ENCODE measurements at regions not wholly inside any gene's neighbourhood (a gene's known extent, or its start where the extent isn't known, plus 50 kb on each side); places are given as distances from the start of the nearest gene placed in this dataset.

- Histone ChIP-seq H3K4me3 (no peak overlapping the region), H3K36me3 (no peaks in the 10 kb centered on the region), H3K27me3 (no peaks in the 10 kb centered on the region), H3F3A (ENCODE audit: low read depth) (no peaks in the 10 kb centered on the region), H3K9me3 (ENCODE audit: low read depth) (no peaks in the 10 kb centered on the region), H3K9ac (no peak overlapping the region), H3K27ac (no peak overlapping the region), H3K79me2 (ENCODE audit: low read depth) (no peaks in the 10 kb centered on the region), H2AFZ (replicated peaks) (no peak overlapping the region), H4K20me1 (ENCODE audit: low read depth) (no peaks in the 10 kb centered on the region), H3K4me1 (no peaks in the 10 kb centered on the region), H3K4me2 (no peak overlapping the region)
- Mint-ChIP-seq H3K36me3 (no peaks in the 10 kb centered on the region), H3K27me3 (ENCODE audit: insufficient read depth, low read depth) (peaks cover 2% of the 10 kb centered on the region), H3K4me1 (no peaks in the 10 kb centered on the region), H3K4me3 (no peak overlapping the region), H3K27ac (no peak overlapping the region), H3K9me3 (no peaks in the 10 kb centered on the region)
- DNase-seq (ENCODE audit: low spot score), result no peak
- no peak for TF ChIP-seq EZH2phosphoT487 (IDR thresholded peaks at IDR 0.05)
- TF ChIP-seq EZH2 (IDR thresholded peaks at IDR 0.05), result no peak
- TF ChIP-seq, protein P1, sequence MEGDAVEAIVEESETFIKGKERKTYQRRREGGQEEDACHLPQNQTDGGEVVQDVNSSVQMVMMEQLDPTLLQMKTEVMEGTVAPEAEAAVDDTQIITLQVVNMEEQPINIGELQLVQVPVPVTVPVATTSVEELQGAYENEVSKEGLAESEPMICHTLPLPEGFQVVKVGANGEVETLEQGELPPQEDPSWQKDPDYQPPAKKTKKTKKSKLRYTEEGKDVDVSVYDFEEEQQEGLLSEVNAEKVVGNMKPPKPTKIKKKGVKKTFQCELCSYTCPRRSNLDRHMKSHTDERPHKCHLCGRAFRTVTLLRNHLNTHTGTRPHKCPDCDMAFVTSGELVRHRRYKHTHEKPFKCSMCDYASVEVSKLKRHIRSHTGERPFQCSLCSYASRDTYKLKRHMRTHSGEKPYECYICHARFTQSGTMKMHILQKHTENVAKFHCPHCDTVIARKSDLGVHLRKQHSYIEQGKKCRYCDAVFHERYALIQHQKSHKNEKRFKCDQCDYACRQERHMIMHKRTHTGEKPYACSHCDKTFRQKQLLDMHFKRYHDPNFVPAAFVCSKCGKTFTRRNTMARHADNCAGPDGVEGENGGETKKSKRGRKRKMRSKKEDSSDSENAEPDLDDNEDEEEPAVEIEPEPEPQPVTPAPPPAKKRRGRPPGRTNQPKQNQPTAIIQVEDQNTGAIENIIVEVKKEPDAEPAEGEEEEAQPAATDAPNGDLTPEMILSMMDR (IDR thresholded peaks at IDR 0.05), result no peak
Observed at GRCh38 chr6:155660251-155660977, 204.8 kb upstream of the NOX3 start.

DNA sequence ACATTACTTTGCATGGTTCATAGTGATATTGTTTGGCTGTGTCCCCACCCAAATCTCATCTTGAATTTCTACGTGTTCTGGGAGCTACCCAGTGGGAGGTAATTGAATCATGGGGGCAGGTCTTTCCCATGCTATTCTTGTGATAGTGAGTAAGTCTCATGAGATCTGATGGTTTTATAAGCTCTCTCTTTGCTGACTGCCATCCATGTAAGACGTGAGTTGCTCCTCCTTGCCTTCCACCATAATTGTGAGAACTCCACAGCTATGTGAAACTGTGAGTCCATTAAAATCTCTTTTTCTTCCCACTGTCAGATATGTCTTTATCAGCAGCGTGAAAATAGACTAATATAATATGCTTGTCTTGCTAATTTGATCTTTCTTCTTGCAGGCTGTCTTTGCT is 200.4 kb upstream of the NOX3 start:
- Histone ChIP-seq H3F3A (ENCODE audit: low read depth) (no peaks in the 10 kb centered on the region), H3K4me2 (no peak overlapping the region), H3K9me3 (ENCODE audit: low read depth) (no peaks in the 10 kb centered on the region), H3K79me2 (ENCODE audit: low read depth) (no peaks in the 10 kb centered on the region), H3K4me3 (no peak overlapping the region), H3K36me3 (no peaks in the 10 kb centered on the region), H4K20me1 (ENCODE audit: low read depth) (no peaks in the 10 kb centered on the region), H3K27ac (no peak overlapping the region), H3K9ac (no peak overlapping the region), H3K27me3 (no peaks in the 10 kb centered on the region), H3K4me1 (no peaks in the 10 kb centered on the region), H2AFZ (replicated peaks) (no peak overlapping the region)
- H3K27ac Mint-ChIP-seq, result no peak overlapping the region
- no peaks in the 10 kb centered on the region for H3K36me3 Mint-ChIP-seq
- H3K9me3 Mint-ChIP-seq, result peaks cover 4% of the 10 kb centered on the region
- TF ChIP-seq, protein P1 (IDR thresholded peaks at IDR 0.05), result no peak
- TF ChIP-seq EZH2 (IDR thresholded peaks at IDR 0.05), result no peak
- no peak for TF ChIP-seq EZH2phosphoT487 (IDR thresholded peaks at IDR 0.05)
- no peaks in the 10 kb centered on the region for H3K4me1 Mint-ChIP-seq
- H3K4me3 Mint-ChIP-seq, result no peak overlapping the region
- no peak for DNase-seq (ENCODE audit: low spot score)
- no peaks in the 10 kb centered on the region for H3K27me3 Mint-ChIP-seq (ENCODE audit: insufficient read depth, low read depth)

- H3K4me1 ChIP-seq, result no peaks in the 10 kb centered on the region
- no peaks in the 10 kb centered on the region for H3K27me3 ChIP-seq
- no peak for TF ChIP-seq EZH2 (IDR thresholded peaks at IDR 0.05)
- no peak overlapping the region for H3K4me3 ChIP-seq
- no peak overlapping the region for H2AFZ ChIP-seq (replicated peaks)
- H3K9me3 ChIP-seq (ENCODE audit: low read depth), result no peaks in the 10 kb centered on the region
- H4K20me1 ChIP-seq (ENCODE audit: low read depth), result no peaks in the 10 kb centered on the region
- no peaks in the 10 kb centered on the region for H3F3A ChIP-seq (ENCODE audit: low read depth)
- H3K4me2 ChIP-seq, result no peak overlapping the region
- Mint-ChIP-seq H3K27ac (no peak overlapping the region), H3K27me3 (ENCODE audit: insufficient read depth, low read depth) (no peaks in the 10 kb centered on the region), H3K9me3 (peaks cover 4% of the 10 kb centered on the region), H3K4me1 (no peaks in the 10 kb centered on the region), H3K36me3 (no peaks in the 10 kb centered on the region), H3K4me3 (no peak overlapping the region)
- H3K79me2 ChIP-seq (ENCODE audit: low read depth), result no peaks in the 10 kb centered on the region
- no peak overlapping the region for H3K27ac ChIP-seq
- no peak for DNase-seq (ENCODE audit: low spot score)
- no peak overlapping the region for H3K9ac ChIP-seq
- H3K36me3 ChIP-seq, result no peaks in the 10 kb centered on the region
Observed at GRCh38 chr6:155654474-155654873, 198.8 kb upstream of the NOX3 start.

GRCh38 chr6:155648301-155648700 is 192.7 kb upstream of the NOX3 start:
- no peaks in the 10 kb centered on the region for H3K27me3 Mint-ChIP-seq (ENCODE audit: insufficient read depth, low read depth)
- no peaks in the 10 kb centered on the region for H3K79me2 ChIP-seq (ENCODE audit: low read depth)
- H3K4me3 ChIP-seq, result no peak overlapping the region
- no peak overlapping the region for H3K27ac ChIP-seq
- no peaks in the 10 kb centered on the region for H3K36me3 Mint-ChIP-seq
- no peaks in the 10 kb centered on the region for H3K4me1 ChIP-seq
- no peaks in the 10 kb centered on the region for H3K36me3 ChIP-seq
- H4K20me1 ChIP-seq (ENCODE audit: low read depth), result no peaks in the 10 kb centered on the region
- TF ChIP-seq EZH2phosphoT487 (IDR thresholded peaks at IDR 0.05), result no peak
- TF ChIP-seq, protein P1 (IDR thresholded peaks at IDR 0.05), result no peak
- TF ChIP-seq EZH2 (IDR thresholded peaks at IDR 0.05), result no peak
- no peak overlapping the region for H3K27ac Mint-ChIP-seq
- no peaks in the 10 kb centered on the region for H3K4me1 Mint-ChIP-seq
- no peaks in the 10 kb centered on the region for H3F3A ChIP-seq (ENCODE audit: low read depth)
- DNase-seq (ENCODE audit: low spot score), result no peak
- no peak overlapping the region for H3K4me3 Mint-ChIP-seq
- no peaks in the 10 kb centered on the region for H3K27me3 ChIP-seq
- no peak overlapping the region for H2AFZ ChIP-seq (replicated peaks)
- no peak overlapping the region for H3K4me2 ChIP-seq
- H3K9ac ChIP-seq, result no peak overlapping the region
- no peaks in the 10 kb centered on the region for H3K9me3 ChIP-seq (ENCODE audit: low read depth)
- H3K9me3 Mint-ChIP-seq, result no peaks in the 10 kb centered on the region

Data from neural progenitor cell (in vitro differentiated cells).